PFSK-1 (cell line): ENCODE measurements at regions not wholly inside any gene's neighbourhood (a gene's known extent, or its start where the extent isn't known, plus 50 kb on each side); places are given as distances from the start of the nearest gene placed in this dataset.

Source experiments
- FOXP2 ChIP-seq: optimal IDR thresholded peaks from 2 replicates; pipeline ENCODE3; 2011; ENCODE audit warnings: borderline replicate concordance, control low read depth, inconsistent platforms; ENCODE audit not compliant: insufficient read depth; ENCODE audit errors: extremely low read length, extremely low read depth
- POLR2AphosphoS5 ChIP-seq: IDR thresholded peaks from 2 replicates; pipeline ENCODE4 v1.6.1; 2012; ENCODE audit warnings: low read depth, mild to moderate bottlenecking, control low read depth, low read length, moderate library complexity
- TF ChIP-seq, protein P1 (sequence below), 2 experiments: IDR thresholded peaks; 2 replicates each; pipeline versions ENCODE4 v1.6.1 to v1.8.0; 2011 to 2012; ENCODE audit warnings: low read depth in 2 of 2, low read length in 2 of 2, control low read depth in 1 of 2, inconsistent platforms in 1 of 2, mild to moderate bottlenecking in 1 of 2, moderate library complexity in 1 of 2; ENCODE audit not compliant: insufficient read depth in 1 of 2

DNA sequence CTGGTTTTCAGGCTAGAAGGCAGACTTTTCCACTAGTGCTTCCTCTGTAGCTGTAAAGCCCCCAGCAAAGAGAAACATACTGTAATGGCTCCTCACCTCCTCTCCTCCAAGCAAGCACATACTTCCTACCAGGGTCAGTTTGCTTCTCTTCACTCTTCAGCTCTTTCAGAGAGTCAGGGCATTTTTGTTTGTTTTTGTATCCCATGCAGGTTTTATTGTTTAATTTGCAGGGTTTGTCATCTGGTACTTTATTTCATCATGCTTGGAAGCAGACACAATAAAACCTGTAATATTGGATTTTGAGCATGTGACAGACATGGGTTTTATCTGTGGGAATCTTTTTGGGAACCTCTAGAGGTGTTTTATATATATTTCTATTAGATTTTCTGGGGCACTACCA, 753.3 kb upstream of the ROBO1 start:
- TF ChIP-seq FOXP2 (no peak), POLR2AphosphoS5 (no peak)
- TF ChIP-seq, protein P1, sequence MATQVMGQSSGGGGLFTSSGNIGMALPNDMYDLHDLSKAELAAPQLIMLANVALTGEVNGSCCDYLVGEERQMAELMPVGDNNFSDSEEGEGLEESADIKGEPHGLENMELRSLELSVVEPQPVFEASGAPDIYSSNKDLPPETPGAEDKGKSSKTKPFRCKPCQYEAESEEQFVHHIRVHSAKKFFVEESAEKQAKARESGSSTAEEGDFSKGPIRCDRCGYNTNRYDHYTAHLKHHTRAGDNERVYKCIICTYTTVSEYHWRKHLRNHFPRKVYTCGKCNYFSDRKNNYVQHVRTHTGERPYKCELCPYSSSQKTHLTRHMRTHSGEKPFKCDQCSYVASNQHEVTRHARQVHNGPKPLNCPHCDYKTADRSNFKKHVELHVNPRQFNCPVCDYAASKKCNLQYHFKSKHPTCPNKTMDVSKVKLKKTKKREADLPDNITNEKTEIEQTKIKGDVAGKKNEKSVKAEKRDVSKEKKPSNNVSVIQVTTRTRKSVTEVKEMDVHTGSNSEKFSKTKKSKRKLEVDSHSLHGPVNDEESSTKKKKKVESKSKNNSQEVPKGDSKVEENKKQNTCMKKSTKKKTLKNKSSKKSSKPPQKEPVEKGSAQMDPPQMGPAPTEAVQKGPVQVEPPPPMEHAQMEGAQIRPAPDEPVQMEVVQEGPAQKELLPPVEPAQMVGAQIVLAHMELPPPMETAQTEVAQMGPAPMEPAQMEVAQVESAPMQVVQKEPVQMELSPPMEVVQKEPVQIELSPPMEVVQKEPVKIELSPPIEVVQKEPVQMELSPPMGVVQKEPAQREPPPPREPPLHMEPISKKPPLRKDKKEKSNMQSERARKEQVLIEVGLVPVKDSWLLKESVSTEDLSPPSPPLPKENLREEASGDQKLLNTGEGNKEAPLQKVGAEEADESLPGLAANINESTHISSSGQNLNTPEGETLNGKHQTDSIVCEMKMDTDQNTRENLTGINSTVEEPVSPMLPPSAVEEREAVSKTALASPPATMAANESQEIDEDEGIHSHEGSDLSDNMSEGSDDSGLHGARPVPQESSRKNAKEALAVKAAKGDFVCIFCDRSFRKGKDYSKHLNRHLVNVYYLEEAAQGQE (IDR thresholded peaks at IDR 0.05; ENCODE audit: insufficient read depth in 1 of 2, low read depth in 2 of 2, low read length in 2 of 2): no peak
